ENCODE measurements at regions not wholly inside any gene's neighbourhood (a gene's known extent, or its start where the extent isn't known, plus 50 kb on each side); places are given as distances from the start of the nearest gene placed in this dataset.
A peak's percentile ranks its signal among the peaks of the same experiment; 100 is the strongest.

- TF ChIP-seq CHD7 (IDR thresholded peaks at IDR 0.05; ENCODE audit: low read depth, low read length) (no peak), ATF1 (CRISPR knock-in tag; IDR thresholded peaks at IDR 0.05) (no peak), ATF1 (tag; IDR thresholded peaks at IDR 0.05) (0 out of 2 replicates have a peak, but pooled peaks have one; percentile 13), DPF2 (IDR thresholded peaks at IDR 0.05) (no peak), DEAF1 (CRISPR knock-in tag; IDR thresholded peaks at IDR 0.05) (peak; percentile 98), BRF2 (IDR thresholded peaks at IDR 0.05; ENCODE audit: borderline replicate concordance, insufficient read depth, insufficient read length) (no peak), MCM3 (IDR thresholded peaks at IDR 0.05) (no peak), HMBOX1 (IDR thresholded peaks at IDR 0.05) (peak; percentile 81), ZEB2 (IDR thresholded peaks at IDR 0.05) (no peak), MCM7 (IDR thresholded peaks at IDR 0.05) (no peak)
- TF ChIP-seq, protein P1, sequence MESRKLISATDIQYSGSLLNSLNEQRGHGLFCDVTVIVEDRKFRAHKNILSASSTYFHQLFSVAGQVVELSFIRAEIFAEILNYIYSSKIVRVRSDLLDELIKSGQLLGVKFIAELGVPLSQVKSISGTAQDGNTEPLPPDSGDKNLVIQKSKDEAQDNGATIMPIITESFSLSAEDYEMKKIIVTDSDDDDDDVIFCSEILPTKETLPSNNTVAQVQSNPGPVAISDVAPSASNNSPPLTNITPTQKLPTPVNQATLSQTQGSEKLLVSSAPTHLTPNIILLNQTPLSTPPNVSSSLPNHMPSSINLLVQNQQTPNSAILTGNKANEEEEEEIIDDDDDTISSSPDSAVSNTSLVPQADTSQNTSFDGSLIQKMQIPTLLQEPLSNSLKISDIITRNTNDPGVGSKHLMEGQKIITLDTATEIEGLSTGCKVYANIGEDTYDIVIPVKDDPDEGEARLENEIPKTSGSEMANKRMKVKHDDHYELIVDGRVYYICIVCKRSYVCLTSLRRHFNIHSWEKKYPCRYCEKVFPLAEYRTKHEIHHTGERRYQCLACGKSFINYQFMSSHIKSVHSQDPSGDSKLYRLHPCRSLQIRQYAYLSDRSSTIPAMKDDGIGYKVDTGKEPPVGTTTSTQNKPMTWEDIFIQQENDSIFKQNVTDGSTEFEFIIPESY (CRISPR knock-in tag; IDR thresholded peaks at IDR 0.05), result no peak
These were observed 99.5 kb upstream of the STK39 start (continued) for GRCh38 chr2:168346725-168347477.

All from K562 (cell line).